ENCODE measurements at regions not wholly inside any gene's neighbourhood (a gene's known extent, or its start where the extent isn't known, plus 50 kb on each side); places are given as distances from the start of the nearest gene placed in this dataset.
A peak's percentile ranks its signal among the peaks of the same experiment; 100 is the strongest.

GRCh38 chr12:114500775-114501473, 95.0 kb upstream of the TBX5 start:
- no peak overlapping the region for H3K18ac ChIP-seq (ENCODE audit: extremely low read depth, low read length)
- FAIRE-seq, result no peak
- 11% methylated on average over 18 of the region's 20 CpGs; no CpG with 5 or more reads in 1 of the 2 experiments for WGBS, 2 experiments (ENCODE audit: extremely low coverage in 1 of 2, insufficient coverage in 1 of 2, insufficient read length in 1 of 2, insufficient replicate concordance in 2 of 2, low coverage in 1 of 2, low lambda C conversion rate in 2 of 2, missing lambda C conversion rate in 1 of 2)
- H3K4me2 ChIP-seq (ENCODE audit: insufficient read depth in 1 of 2, low read depth in 2 of 2, low read length in 2 of 2), result peak overlapping the region; percentile 75 to 83
- H3K4me1 ChIP-seq (replicated peaks in 1 of 4; ENCODE audit: control insufficient read depth in 3 of 4, insufficient read depth in 4 of 4, low read length in 3 of 4), result no peaks in the 10 kb centered on the region
- H3K14ac ChIP-seq (ENCODE audit: insufficient read length), result no peak overlapping the region
- H2AK5ac ChIP-seq (ENCODE audit: low read depth, low read length), result no peak overlapping the region
- no peaks in the 10 kb centered on the region for H3K36me3 ChIP-seq (ENCODE audit: control insufficient read depth in 2 of 4, insufficient read depth in 4 of 4, low read length in 3 of 4)
- peak overlapping the region; percentile 14 to 63 (median 24); a peak in 5 of 8 replicates for H3K4me3 ChIP-seq (ENCODE audit: extremely low read depth in 1 of 4, insufficient read depth in 2 of 4, low read depth in 3 of 4, low read length in 4 of 4)
- H4K20me1 ChIP-seq (replicated peaks in 1 of 2; ENCODE audit: control insufficient read depth in 1 of 2, insufficient read depth in 2 of 2, low read length in 2 of 2), result peaks cover 0 to 1% of the 10 kb centered on the region in 2 experiments
- H3K9ac ChIP-seq (replicated peaks in 1 of 4; ENCODE audit: extremely low read depth in 1 of 4, low read depth in 3 of 4, low read length in 3 of 4), result no peak overlapping the region
- H4K8ac ChIP-seq (ENCODE audit: extremely low read depth, insufficient read depth, low read length), result no peak overlapping the region
- H3K79me2 ChIP-seq (ENCODE audit: control insufficient read depth in 1 of 2, insufficient read depth in 2 of 2, low read length in 2 of 2), result no peaks in the 10 kb centered on the region
- no peak overlapping the region for H4K91ac ChIP-seq (replicated peaks; ENCODE audit: insufficient read length, low read length)
- H3K27me3 ChIP-seq (replicated peaks in 1 of 4; ENCODE audit: control insufficient read depth in 3 of 4, extremely low read depth in 1 of 4, insufficient read depth in 3 of 4, low read length in 3 of 4), result peaks cover 3 to 32% (median 22%) of the 10 kb centered on the region in 4 experiments
- H3K79me1 ChIP-seq (ENCODE audit: low read depth, low read length), result no peaks in the 10 kb centered on the region
- H3K23ac ChIP-seq (ENCODE audit: insufficient read length), result no peak overlapping the region
- CTCF ChIA-PET (ENCODE audit: partially characterized antibody), result interaction anchor here (0.6 to 11.3 kb wide), 7 partner anchors 9 to 486 kb away, joined by 3 to 51 read pairs (median 3); no protein-coding TSS in a partner anchor
- POLR2A ChIA-PET (ENCODE audit: partially characterized antibody), result no interaction called here
- H3K4ac ChIP-seq (replicated peaks; ENCODE audit: insufficient read length, low read depth, low read length), result no peak overlapping the region
- no peak overlapping the region for H2BK15ac ChIP-seq (ENCODE audit: low read length)
- no peaks in the 10 kb centered on the region for H3K9me3 ChIP-seq (ENCODE audit: insufficient read depth in 2 of 2, low read depth in 1 of 2, low read length in 1 of 2)
- no peak for DNase-seq (ENCODE audit: low read depth in 1 of 2, low spot score in 2 of 2)
- no peak overlapping the region for H2BK20ac ChIP-seq (ENCODE audit: low read length)
- TF ChIP-seq EP300 (IDR thresholded peaks at IDR 0.05; ENCODE audit: borderline replicate concordance in 1 of 2, low read depth in 2 of 2, low read length in 2 of 2), result no peak
- TF ChIP-seq SUZ12 (IDR thresholded peaks at IDR 0.05; ENCODE audit: low read length), result peak; percentile 72; the same call in 1 of the 2 replicates
- no peak overlapping the region for H2BK12ac ChIP-seq (ENCODE audit: low read depth, low read length)
- no peak overlapping the region for H4K5ac ChIP-seq (ENCODE audit: insufficient read length, low read depth, low read length)
- H3K56ac ChIP-seq (replicated peaks; ENCODE audit: insufficient read length, low read depth, low read length), result no peak overlapping the region
- no peak overlapping the region for H3K27ac ChIP-seq (ENCODE audit: low read depth, low read length)
- no peak overlapping the region for H2BK5ac ChIP-seq (ENCODE audit: low read depth, low read length)
- H3K23me2 ChIP-seq (ENCODE audit: low read depth, low read length), result peaks cover 3% of the 10 kb centered on the region
- peak overlapping the region; percentile 60 for H2AFZ ChIP-seq (ENCODE audit: low read length)
- H2BK120ac ChIP-seq (replicated peaks; ENCODE audit: low read depth, low read length), result no peak overlapping the region
